ENCODE measurements at regions not wholly inside any gene's neighbourhood (a gene's known extent, or its start where the extent isn't known, plus 50 kb on each side); places are given as distances from the start of the nearest gene placed in this dataset.

- DNase-seq (ENCODE audit: low spot score) = no peak
These were observed 126.9 kb downstream of the SLC38A6 start for GRCh38 chr14:61107869-61108493.

- DNase-seq (ENCODE audit: low spot score) = no peak
These were observed 126.1 kb downstream of the SLC38A6 start for GRCh38 chr14:61106959-61107641.

DNA sequence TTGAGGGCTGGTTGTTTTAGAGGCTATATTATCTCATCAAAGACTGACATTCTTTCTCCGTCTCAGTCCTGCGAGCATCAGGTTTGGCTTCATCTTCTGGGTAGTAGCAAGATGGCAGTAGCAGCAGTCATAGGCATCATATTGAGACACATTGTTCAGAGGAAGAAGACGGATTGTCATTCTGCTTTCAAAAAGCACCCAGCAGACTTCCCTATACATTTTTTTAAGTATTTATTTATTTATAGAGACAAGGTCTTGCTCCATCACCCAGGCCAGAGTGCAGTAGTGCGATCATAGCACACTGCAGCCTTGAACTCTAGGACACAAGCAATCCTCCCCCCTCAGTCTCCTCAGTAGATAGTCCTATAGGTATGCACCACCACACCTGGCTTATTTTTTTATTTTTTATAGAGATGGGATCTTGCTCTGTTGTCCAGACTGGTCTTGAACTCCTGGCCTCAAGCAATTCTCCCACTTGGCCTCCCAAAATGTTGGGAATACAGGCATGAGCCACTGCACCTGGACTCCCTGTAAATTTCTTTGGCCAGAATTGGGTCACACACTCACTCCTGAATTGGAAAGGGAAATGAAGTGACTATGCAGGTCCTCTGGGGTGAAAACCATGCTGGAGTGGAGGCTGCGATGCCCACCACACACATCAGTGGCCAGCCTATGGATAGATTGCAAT lies 125.4 kb downstream of the SLC38A6 start:
- DNase-seq (ENCODE audit: low spot score) = no peak

DNA sequence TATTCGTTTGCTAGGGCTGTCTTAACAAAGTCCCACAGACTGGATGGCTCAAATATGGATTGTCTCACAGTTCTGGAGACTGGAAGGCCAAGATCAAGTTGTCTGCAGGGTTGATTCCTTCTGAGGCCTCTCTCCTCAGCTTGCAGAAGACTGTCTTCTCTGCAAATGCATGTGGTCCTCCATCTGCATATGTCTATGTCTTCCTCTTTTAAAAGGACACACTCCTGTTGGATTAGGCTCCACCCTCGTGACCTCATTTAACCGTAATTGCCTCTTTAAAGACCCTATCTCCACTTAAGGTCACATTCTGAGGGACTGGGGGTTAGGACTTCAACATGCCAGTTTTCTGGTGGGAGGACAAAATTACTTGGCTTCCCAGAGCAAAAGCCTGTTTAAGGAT lies 123.3 kb downstream of the SLC38A6 start:
- no peak for DNase-seq (ENCODE audit: low spot score)

GRCh38 chr14:61103541-61104339 lies 122.7 kb downstream of the SLC38A6 start:
- DNase-seq (ENCODE audit: low spot score) = no peak

DNA sequence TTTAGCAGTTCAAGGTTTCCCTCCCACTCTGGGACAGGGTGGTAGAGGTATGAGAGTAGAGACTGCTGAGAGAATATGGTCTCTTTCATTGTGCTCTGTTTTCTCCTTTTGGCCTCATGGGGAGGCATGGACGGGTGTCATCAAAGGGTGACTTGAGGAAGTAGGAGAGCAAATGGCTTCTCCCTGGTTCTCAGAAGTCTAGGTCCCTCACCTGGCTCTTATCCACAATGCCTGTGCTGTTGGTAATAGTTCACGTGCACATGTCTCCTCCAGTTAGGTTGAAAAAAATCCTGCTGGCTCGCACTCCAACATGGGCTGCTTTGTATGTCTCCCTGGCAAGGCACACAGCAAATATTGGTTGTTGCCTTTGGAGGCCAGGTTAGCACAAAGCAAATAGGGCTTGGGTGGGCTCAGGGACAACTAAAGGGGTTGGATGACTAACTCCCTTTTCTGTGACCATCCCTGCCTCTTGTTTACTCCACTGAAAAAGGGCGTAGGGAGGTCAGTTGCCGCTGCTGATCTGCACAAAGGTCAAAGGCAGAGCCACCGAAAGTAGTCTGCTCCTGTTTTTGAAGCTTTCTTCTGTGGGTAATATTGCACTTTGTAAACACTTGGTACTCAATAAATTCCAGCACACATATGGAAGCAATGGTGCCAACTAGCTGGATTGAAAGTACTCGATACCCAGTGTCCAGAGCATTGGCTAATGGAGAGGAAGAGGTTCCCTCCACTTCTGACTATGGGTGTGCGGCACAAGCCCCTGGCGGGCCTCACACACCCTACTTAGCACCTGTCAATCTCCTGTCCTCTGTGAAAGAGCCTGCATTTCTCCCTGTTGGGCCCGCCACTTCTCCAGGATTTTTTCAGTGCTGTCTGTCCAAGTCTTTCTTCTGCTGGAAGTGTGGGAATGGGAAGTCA lies 121.8 kb downstream of the SLC38A6 start:
- DNase-seq (ENCODE audit: low spot score) = no peak

Data from cerebellar cortex (tissue), 1 donor.